CD4-positive, alpha-beta memory T cell (primary cell): ENCODE measurements at regions not wholly inside any gene's neighbourhood (a gene's known extent, or its start where the extent isn't known, plus 50 kb on each side); places are given as distances from the start of the nearest gene placed in this dataset.

Experiments
- CTCF ChIA-PET: fragments of 350-600 bp; sonication (Branson Sonifier 250); formaldehyde crosslinking; loops from one replicate; lab custom pipeline; 2021; ENCODE audit warnings: inconsistent platforms; ENCODE audit not compliant: partially characterized antibody; lab: Charles Lee
- POLR2A ChIA-PET: fragments of 350-600 bp; sonication (Branson Sonifier 250); formaldehyde crosslinking; loops from one replicate; lab custom pipeline; 2021; ENCODE audit not compliant: partially characterized antibody; lab: Charles Lee
- DNase-seq, 5 donors: peaks; one replicate each; pipeline versions ENCODE4 v3.0.0 to v3.0.0-alpha.2; 2020 to 2022; ENCODE audit warnings: mixed read lengths in 1 of 5
- H3K27ac ChIP-seq: one replicate; pipeline ENCODE4 v1.7.0; 2013; ENCODE audit warnings: low read depth, low read length
- H3K27me3 ChIP-seq: 2 replicates; pipeline ENCODE4 v1.7.0; 2013; ENCODE audit warnings: mild to moderate bottlenecking, low read length, moderate library complexity; ENCODE audit not compliant: insufficient read depth
- H3K36me3 ChIP-seq: 2 replicates; pipeline ENCODE4 v1.7.0; 2013; ENCODE audit warnings: mild to moderate bottlenecking, low read length, moderate library complexity; ENCODE audit not compliant: insufficient read depth
- H3K4me1 ChIP-seq: 2 replicates; pipeline ENCODE4 v1.7.0; 2013; ENCODE audit warnings: mild to moderate bottlenecking, low read length, moderate library complexity; ENCODE audit not compliant: insufficient read depth
- H3K4me3 ChIP-seq, 2 donors: one replicate each; pipeline ENCODE4 v1.7.0; 2013; ENCODE audit warnings: low read length in 2 of 2, mild to moderate bottlenecking in 1 of 2
- H3K9me3 ChIP-seq, 2 donors: one replicate each; pipeline ENCODE4 v1.7.0; 2013; ENCODE audit warnings: low read length in 2 of 2, control low read depth in 1 of 2; ENCODE audit not compliant: control insufficient read depth in 1 of 2
- H3K27ac Mint-ChIP-seq, 7 donors: one replicate each; pipeline ENCODE4 v1.8.0; 2020 to 2021; ENCODE audit warnings: mixed read lengths in 7 of 7, mild to moderate bottlenecking in 6 of 7, inconsistent platforms in 3 of 7, moderate library complexity in 3 of 7
- H3K27me3 Mint-ChIP-seq, 2 donors: one replicate each; pipeline ENCODE4 v1.8.0; 2020 to 2021; ENCODE audit warnings: mixed read lengths in 2 of 2
- H3K36me3 Mint-ChIP-seq, 2 donors: one replicate each; pipeline ENCODE4 v1.8.0; 2020 to 2021; ENCODE audit warnings: mixed read lengths in 2 of 2, inconsistent platforms in 1 of 2, mild to moderate bottlenecking in 1 of 2
- H3K4me1 Mint-ChIP-seq, 4 donors: one replicate each; pipeline ENCODE4 v1.8.0; 2020 to 2021; ENCODE audit warnings: mixed read lengths in 4 of 4, mild to moderate bottlenecking in 1 of 4
- H3K4me3 Mint-ChIP-seq, 8 donors: one replicate each; pipeline ENCODE4 v1.8.0; 2020 to 2021; ENCODE audit warnings: mixed read lengths in 8 of 8, mild to moderate bottlenecking in 7 of 8, moderate library complexity in 6 of 8, inconsistent platforms in 3 of 8
- H3K9me3 Mint-ChIP-seq, 8 donors: one replicate each; pipeline ENCODE4 v1.8.0; 2020 to 2021; ENCODE audit warnings: mixed read lengths in 8 of 8, mild to moderate bottlenecking in 5 of 8, inconsistent platforms in 3 of 8, moderate library complexity in 1 of 8
- intact Hi-C: fragments of 100-400 bp; cut with micrococcal nuclease; formaldehyde crosslinking; loops from one replicate; pipeline ENCODE4 v1.15.1; 2023

DNA sequence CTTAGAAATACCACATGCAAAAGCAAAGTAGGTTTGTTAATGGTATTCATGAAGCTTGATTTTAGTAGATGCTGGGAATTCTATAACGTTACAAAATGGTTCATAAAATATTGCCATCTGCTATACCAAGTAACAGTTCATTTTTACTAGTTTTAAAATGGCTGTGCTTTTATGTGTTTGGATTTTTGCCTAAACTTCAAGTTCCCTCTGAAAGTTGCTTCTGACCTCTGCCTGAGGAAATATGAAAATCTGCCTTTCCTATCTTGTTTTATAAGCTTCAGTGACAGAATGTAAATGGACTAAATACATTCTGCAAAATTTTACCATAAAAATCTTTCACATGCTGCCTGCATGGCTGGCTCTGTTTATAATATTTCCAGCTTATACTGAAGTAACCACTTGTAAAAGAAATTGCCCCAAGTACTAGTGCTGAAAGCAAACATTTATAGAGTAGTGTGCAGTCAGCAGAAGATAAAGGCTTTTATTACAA is 560.7 kb upstream of the ROBO2 start:
- H3K4me3 ChIP-seq: no peak overlapping the region
- Mint-ChIP-seq H3K27me3 (no peaks in the 10 kb centered on the region), H3K4me1 (no peaks in the 10 kb centered on the region), H3K27ac (no peak overlapping the region), H3K4me3 (no peak overlapping the region), H3K9me3 (peaks cover 6 to 17% (median 8%) of the 10 kb centered on the region in 8 donors), H3K36me3 (no peaks in the 10 kb centered on the region)
- no peak overlapping the region for H3K27ac ChIP-seq
- POLR2A ChIA-PET: no interaction called here
- H3K9me3 ChIP-seq: no peaks in the 10 kb centered on the region
- DNase-seq: no peak
- intact Hi-C loops: no loop called here
- H3K36me3 ChIP-seq: no peaks in the 10 kb centered on the region
- H3K27me3 ChIP-seq: no peaks in the 10 kb centered on the region
- H3K4me1 ChIP-seq: no peaks in the 10 kb centered on the region
- CTCF ChIA-PET: no interaction called here

DNA sequence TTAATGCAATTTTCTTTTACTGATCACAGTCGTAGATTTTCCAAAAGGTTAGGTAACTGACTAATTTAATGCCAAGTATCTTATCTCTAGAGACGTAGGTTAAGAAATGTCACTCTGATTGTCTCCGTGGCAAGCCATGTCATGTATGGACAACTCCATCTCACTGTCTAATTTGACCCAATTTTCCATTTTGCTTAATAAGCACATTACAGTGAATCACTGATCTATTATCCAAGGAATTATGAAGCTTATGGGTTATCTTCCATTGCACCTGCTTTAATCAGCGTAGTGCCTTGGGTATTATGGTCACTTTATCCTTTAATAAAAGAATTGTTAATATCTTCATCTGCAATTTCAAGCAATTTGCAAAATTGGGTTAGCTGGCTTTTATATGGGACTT is 557.4 kb upstream of the ROBO2 start:
- H3K27ac Mint-ChIP-seq: no peak overlapping the region
- no peak overlapping the region for H3K4me3 ChIP-seq
- no peaks in the 10 kb centered on the region for H3K9me3 ChIP-seq
- H3K27me3 ChIP-seq: no peaks in the 10 kb centered on the region
- no peak overlapping the region for H3K27ac ChIP-seq
- intact Hi-C loops: no loop called here
- no peaks in the 10 kb centered on the region for H3K4me1 Mint-ChIP-seq
- ChIA-PET POLR2A (no interaction called here), CTCF (no interaction called here)
- no peak for DNase-seq
- no peaks in the 10 kb centered on the region for H3K36me3 Mint-ChIP-seq
- no peak overlapping the region for H3K4me3 Mint-ChIP-seq
- H3K27me3 Mint-ChIP-seq: no peaks in the 10 kb centered on the region
- H3K4me1 ChIP-seq: no peaks in the 10 kb centered on the region
- no peaks in the 10 kb centered on the region for H3K36me3 ChIP-seq
- H3K9me3 Mint-ChIP-seq: peaks cover 0 to 19% (median 7%) of the 10 kb centered on the region in 8 donors

DNA sequence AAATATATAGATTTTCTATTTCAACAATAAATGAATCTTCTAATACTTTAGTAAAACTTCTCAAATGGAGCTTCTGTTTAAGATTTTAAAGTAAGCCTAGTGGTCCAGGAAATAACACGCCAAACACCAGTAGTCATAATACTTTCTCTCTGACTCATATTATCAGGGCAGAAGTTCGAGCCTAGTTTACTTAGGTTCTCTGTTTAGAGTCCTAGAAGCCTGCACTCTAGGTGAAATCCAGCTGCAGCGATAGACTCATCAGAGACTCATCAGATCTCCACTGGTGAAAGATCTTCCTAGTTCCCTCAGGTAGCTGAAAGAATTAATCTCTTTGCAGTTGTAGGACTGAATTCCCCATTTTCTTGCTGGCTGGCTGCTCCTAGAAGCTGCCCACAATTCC is 552.5 kb upstream of the ROBO2 start:
- H3K4me3 Mint-ChIP-seq: no peak overlapping the region
- H3K27ac Mint-ChIP-seq: no peak overlapping the region
- no peak overlapping the region for H3K4me3 ChIP-seq
- H3K9me3 Mint-ChIP-seq: peaks cover 0 to 18% (median 8%) of the 10 kb centered on the region in 8 donors
- intact Hi-C loops: no loop called here
- no peak for DNase-seq
- H3K4me1 Mint-ChIP-seq: no peaks in the 10 kb centered on the region
- ChIA-PET CTCF (no interaction called here), POLR2A (no interaction called here)
- no peaks in the 10 kb centered on the region for H3K27me3 Mint-ChIP-seq
- H3K36me3 ChIP-seq: no peaks in the 10 kb centered on the region
- H3K36me3 Mint-ChIP-seq: no peaks in the 10 kb centered on the region
- no peaks in the 10 kb centered on the region for H3K4me1 ChIP-seq
- H3K27ac ChIP-seq: no peak overlapping the region
- no peaks in the 10 kb centered on the region for H3K9me3 ChIP-seq
- H3K27me3 ChIP-seq: no peaks in the 10 kb centered on the region

DNA sequence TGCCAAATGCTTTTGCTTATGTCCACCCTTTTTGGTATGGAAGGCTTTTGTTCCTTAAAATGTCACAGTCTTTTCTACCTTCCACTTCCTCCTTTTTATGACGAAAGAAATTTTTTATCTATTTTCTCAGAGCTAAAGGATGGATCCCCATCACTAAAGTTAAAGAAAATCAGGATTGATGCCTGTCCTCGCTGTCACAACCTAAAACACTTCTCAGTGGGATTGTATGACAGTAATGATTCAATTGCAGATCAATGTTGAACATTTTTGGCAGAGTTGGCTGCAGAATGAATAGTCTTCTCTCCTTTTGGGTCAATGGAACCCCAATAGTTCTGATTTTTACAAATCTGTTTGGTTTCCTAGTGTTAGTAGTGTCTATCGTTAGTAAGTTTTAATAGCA is 549.8 kb upstream of the ROBO2 start:
- Histone ChIP-seq H3K36me3 (no peaks in the 10 kb centered on the region), H3K27ac (no peak overlapping the region), H3K4me3 (no peak overlapping the region), H3K27me3 (no peaks in the 10 kb centered on the region), H3K4me1 (no peaks in the 10 kb centered on the region), H3K9me3 (no peaks in the 10 kb centered on the region)
- no peak for DNase-seq
- no peak overlapping the region for H3K27ac Mint-ChIP-seq
- H3K4me3 Mint-ChIP-seq: no peak overlapping the region
- no peaks in the 10 kb centered on the region for H3K36me3 Mint-ChIP-seq
- POLR2A ChIA-PET: no interaction called here
- CTCF ChIA-PET: no interaction called here
- intact Hi-C loops: no loop called here
- peaks cover 0 to 21% (median 7%) of the 10 kb centered on the region in 8 donors for H3K9me3 Mint-ChIP-seq
- H3K27me3 Mint-ChIP-seq: no peaks in the 10 kb centered on the region
- no peaks in the 10 kb centered on the region for H3K4me1 Mint-ChIP-seq

DNA sequence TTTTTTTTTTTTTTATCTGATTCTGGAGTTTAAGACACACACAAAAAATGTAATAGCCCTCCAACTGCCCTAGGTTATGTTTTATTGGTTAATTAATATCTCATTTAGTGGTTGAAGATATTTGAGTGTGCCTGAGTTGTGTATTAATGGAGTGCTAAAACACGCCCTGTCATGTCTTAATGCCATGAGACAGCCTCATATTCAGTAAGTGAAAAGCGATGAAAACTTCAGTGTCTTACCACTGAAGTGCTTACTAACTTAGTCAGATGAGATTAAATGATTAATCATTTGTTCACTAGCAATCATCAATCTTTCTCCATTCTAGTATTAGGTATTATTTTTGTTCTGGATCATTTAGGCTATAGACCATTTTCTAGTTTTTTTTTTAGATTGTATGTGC is 544.7 kb upstream of the ROBO2 start:
- peaks cover 0 to 26% (median 9%) of the 10 kb centered on the region in 8 donors for H3K9me3 Mint-ChIP-seq
- Histone ChIP-seq H3K27ac (no peak overlapping the region), H3K4me1 (no peaks in the 10 kb centered on the region), H3K27me3 (no peaks in the 10 kb centered on the region), H3K4me3 (no peak overlapping the region), H3K36me3 (no peaks in the 10 kb centered on the region), H3K9me3 (no peaks in the 10 kb centered on the region)
- DNase-seq: no peak
- H3K4me3 Mint-ChIP-seq: no peak overlapping the region
- H3K27me3 Mint-ChIP-seq: no peaks in the 10 kb centered on the region
- CTCF ChIA-PET: no interaction called here
- intact Hi-C loops: no loop called here
- no peaks in the 10 kb centered on the region for H3K36me3 Mint-ChIP-seq
- H3K4me1 Mint-ChIP-seq: no peaks in the 10 kb centered on the region
- POLR2A ChIA-PET: no interaction called here
- no peak overlapping the region for H3K27ac Mint-ChIP-seq

DNA sequence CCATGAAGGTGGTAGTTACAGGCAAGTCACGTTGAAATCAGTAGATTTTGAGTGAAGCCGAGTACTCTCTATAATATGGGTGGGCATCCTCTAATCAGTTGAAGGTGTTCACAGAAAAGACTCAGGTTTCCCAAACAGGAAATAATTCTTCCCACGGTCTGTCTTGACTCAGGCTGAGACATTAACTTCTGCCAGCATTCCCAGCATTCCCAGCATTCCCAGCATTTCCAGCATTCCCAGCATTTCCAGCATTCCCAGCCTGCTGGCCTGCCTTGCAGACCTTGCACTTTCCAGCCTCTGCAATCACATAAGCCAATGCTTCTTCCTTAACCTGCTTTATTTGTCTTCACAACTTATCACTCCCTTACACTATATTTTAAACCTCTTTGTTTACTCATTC is 542.3 kb upstream of the ROBO2 start:
- Histone ChIP-seq H3K36me3 (no peaks in the 10 kb centered on the region), H3K27me3 (no peaks in the 10 kb centered on the region), H3K4me1 (no peaks in the 10 kb centered on the region), H3K9me3 (no peaks in the 10 kb centered on the region), H3K4me3 (no peak overlapping the region), H3K27ac (no peak overlapping the region)
- ChIA-PET CTCF (no interaction called here), POLR2A (no interaction called here)
- no peak for DNase-seq
- Mint-ChIP-seq H3K27me3 (no peaks in the 10 kb centered on the region), H3K27ac (no peak overlapping the region), H3K9me3 (peaks cover 0 to 25% (median 9%) of the 10 kb centered on the region in 8 donors), H3K4me1 (no peaks in the 10 kb centered on the region), H3K4me3 (no peak overlapping the region), H3K36me3 (no peaks in the 10 kb centered on the region)
- intact Hi-C loops: no loop called here

DNA sequence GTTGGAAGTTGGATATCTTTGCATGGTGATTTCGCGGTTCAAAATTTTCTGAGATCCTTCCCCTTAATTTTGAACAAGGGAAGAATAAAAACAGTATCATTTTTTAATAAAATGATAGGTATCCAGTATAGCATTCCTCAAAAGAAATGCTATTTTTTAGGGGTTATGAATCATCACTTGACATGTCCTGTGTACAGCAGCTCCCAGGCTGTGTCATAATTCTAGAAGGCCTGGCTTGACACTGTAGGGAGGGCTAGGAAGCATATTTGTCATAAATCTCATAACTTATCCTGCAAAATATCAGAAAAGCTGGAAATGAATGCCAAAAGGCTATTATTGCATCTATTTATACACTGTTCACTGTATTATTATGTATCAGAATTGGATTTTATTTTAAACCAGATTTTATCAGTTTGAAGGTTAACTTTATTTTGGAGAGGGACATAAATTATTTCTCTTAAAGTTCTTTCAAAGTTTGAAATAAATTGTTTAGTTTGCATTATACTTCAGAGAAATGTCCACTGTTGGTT is 539.1 kb upstream of the ROBO2 start:
- CTCF ChIA-PET: no interaction called here
- Histone ChIP-seq H3K36me3 (no peaks in the 10 kb centered on the region), H3K4me3 (no peak overlapping the region), H3K4me1 (no peaks in the 10 kb centered on the region), H3K27ac (no peak overlapping the region), H3K27me3 (no peaks in the 10 kb centered on the region), H3K9me3 (no peaks in the 10 kb centered on the region)
- intact Hi-C loops: no loop called here
- Mint-ChIP-seq H3K27me3 (no peaks in the 10 kb centered on the region), H3K36me3 (no peaks in the 10 kb centered on the region), H3K4me3 (no peak overlapping the region), H3K27ac (no peak overlapping the region), H3K9me3 (peaks cover 0 to 32% (median 11%) of the 10 kb centered on the region in 8 donors), H3K4me1 (no peaks in the 10 kb centered on the region)
- DNase-seq: no peak
- POLR2A ChIA-PET: no interaction called here

DNA sequence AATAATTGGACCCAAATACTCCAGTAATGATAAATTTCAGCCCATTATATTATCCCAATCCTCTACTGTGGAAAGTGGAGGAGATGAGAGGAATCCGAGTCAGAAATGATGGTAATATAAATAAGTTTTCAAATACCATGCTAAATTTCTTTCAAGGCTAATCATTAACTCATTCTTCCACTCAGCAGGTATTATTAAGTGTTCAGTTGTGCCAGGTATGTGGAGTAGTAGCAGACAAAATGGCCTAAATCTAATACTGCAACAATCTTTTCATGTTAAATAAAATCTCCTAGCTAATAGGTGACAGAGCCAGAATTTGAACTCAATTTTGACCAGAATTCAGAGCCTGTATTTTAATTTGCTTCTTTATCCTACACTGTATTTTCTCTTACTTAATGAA is 538.6 kb upstream of the ROBO2 start:
- Histone ChIP-seq H3K27me3 (no peaks in the 10 kb centered on the region), H3K4me1 (no peaks in the 10 kb centered on the region), H3K4me3 (no peak overlapping the region), H3K27ac (no peak overlapping the region), H3K36me3 (no peaks in the 10 kb centered on the region), H3K9me3 (no peaks in the 10 kb centered on the region)
- Mint-ChIP-seq H3K4me1 (no peaks in the 10 kb centered on the region), H3K27me3 (no peaks in the 10 kb centered on the region), H3K36me3 (no peaks in the 10 kb centered on the region), H3K9me3 (peaks cover 0 to 32% (median 11%) of the 10 kb centered on the region in 8 donors), H3K27ac (no peak overlapping the region), H3K4me3 (no peak overlapping the region)
- DNase-seq: no peak
- ChIA-PET CTCF (no interaction called here), POLR2A (no interaction called here)
- intact Hi-C loops: no loop called here
